HG03558 (cell line): ENCODE measurements at regions not wholly inside any gene's neighbourhood (a gene's known extent, or its start where the extent isn't known, plus 50 kb on each side); places are given as distances from the start of the nearest gene placed in this dataset.

Experiments
- ATAC-seq: cut with Tn5 transposase; IDR thresholded peaks from one replicate; pipeline ENCODE4 v1.9.1; 2021; ENCODE audit warnings: moderate number of reproducible peaks; ENCODE audit not compliant: unreplicated experiment; ENCODE audit errors: extremely low read depth

GRCh38 chr7:84693483-84693882, 493.4 kb downstream of the SEMA3D start:
- ATAC-seq = no peak

GRCh38 chr7:84688671-84689070, 494.1 kb upstream of the SEMA3A start:
- no peak for ATAC-seq

- ATAC-seq = no peak
Observed at GRCh38 chr7:84686373-84686772, 491.8 kb upstream of the SEMA3A start.

GRCh38 chr7:84684836-84685480, 490.4 kb upstream of the SEMA3A start:
- ATAC-seq = no peak

- ATAC-seq = no peak
Observed at GRCh38 chr7:84682543-84682942, 488.0 kb upstream of the SEMA3A start.

GRCh38 chr7:84678841-84679240, 484.3 kb upstream of the SEMA3A start:
- ATAC-seq = no peak

GRCh38 chr7:84677117-84677732, 482.6 kb upstream of the SEMA3A start:
- no peak for ATAC-seq

GRCh38 chr7:84675633-84676034, 481.0 kb upstream of the SEMA3A start:
- ATAC-seq = no peak

GRCh38 chr7:84674236-84674913, 479.8 kb upstream of the SEMA3A start:
- ATAC-seq = no peak

GRCh38 chr7:84669177-84669732, 474.7 kb upstream of the SEMA3A start:
- no peak for ATAC-seq

GRCh38 chr7:84668116-84668515, 473.5 kb upstream of the SEMA3A start:
- no peak for ATAC-seq

GRCh38 chr7:84666651-84667050, 472.1 kb upstream of the SEMA3A start:
- no peak for ATAC-seq

- ATAC-seq = no peak
Observed at GRCh38 chr7:84665339-84665738, 470.8 kb upstream of the SEMA3A start.

- ATAC-seq = no peak
Observed at GRCh38 chr7:84664626-84665025, 470.0 kb upstream of the SEMA3A start.

- ATAC-seq = no peak
Observed at GRCh38 chr7:84663224-84663623, 468.6 kb upstream of the SEMA3A start.

- no peak for ATAC-seq
Observed at GRCh38 chr7:84658286-84658685, 463.7 kb upstream of the SEMA3A start.

- no peak for ATAC-seq
Observed at GRCh38 chr7:84654273-84654672, 459.7 kb upstream of the SEMA3A start.

- ATAC-seq = no peak
Observed at GRCh38 chr7:84651876-84652275, 457.3 kb upstream of the SEMA3A start.

GRCh38 chr7:84647797-84648757, 453.5 kb upstream of the SEMA3A start:
- no peak for ATAC-seq

- no peak for ATAC-seq
Observed at GRCh38 chr7:84642611-84643010, 448.0 kb upstream of the SEMA3A start.
